ENCODE measurements at regions not wholly inside any gene's neighbourhood (a gene's known extent, or its start where the extent isn't known, plus 50 kb on each side); places are given as distances from the start of the nearest gene placed in this dataset.
A peak's percentile ranks its signal among the peaks of the same experiment; 100 is the strongest.

GRCh38 chr12:24561882-24562770 is 386.8 kb downstream of the BCAT1 start (continued):
- TF ChIP-seq ZNF574 (CRISPR knock-in tag; IDR thresholded peaks at IDR 0.05), result no peak
- no peak for TF ChIP-seq YEATS4 (CRISPR knock-in tag; IDR thresholded peaks at IDR 0.05; ENCODE audit: borderline replicate concordance)
- TF ChIP-seq ZNF646 (CRISPR knock-in tag; IDR thresholded peaks at IDR 0.05), result peak; percentile 82
- no peak for TF ChIP-seq SIN3A (IDR thresholded peaks at IDR 0.05; ENCODE audit: borderline replicate concordance, low read depth, low read length)
- 0 out of 2 replicates have a peak, but pooled peaks have one; percentile 31 for TF ChIP-seq RNF2 (conservative IDR thresholded peaks at IDR 0.05; ENCODE audit: low read depth)
- no peak for TF ChIP-seq MXI1 (IDR thresholded peaks at IDR 0.05; ENCODE audit: borderline replicate concordance, low read depth, low read length)
- no peak for TF ChIP-seq MED8 (CRISPR knock-in tag; IDR thresholded peaks at IDR 0.05; ENCODE audit: insufficient replicate concordance)
- 0 out of 2 replicates have a peak, but pooled peaks have one; percentile 11 for TF ChIP-seq ZNF7 (CRISPR knock-in tag; IDR thresholded peaks at IDR 0.05)
- TF ChIP-seq ASH2L (IDR thresholded peaks at IDR 0.05; ENCODE audit: insufficient read length, low read depth, low read length), result no peak
- TF ChIP-seq POGZ (CRISPR knock-in tag; IDR thresholded peaks at IDR 0.05), result no peak
- no peak for TF ChIP-seq NFKB2 (CRISPR knock-in tag; IDR thresholded peaks at IDR 0.05; ENCODE audit: borderline replicate concordance)
- no peak for TF ChIP-seq ZNF317 (CRISPR knock-in tag; IDR thresholded peaks at IDR 0.05)
- TF ChIP-seq ZBTB21 (CRISPR knock-in tag; IDR thresholded peaks at IDR 0.05), result no peak
- TF ChIP-seq KDM5B (CRISPR knock-in tag; IDR thresholded peaks at IDR 0.05; ENCODE audit: borderline replicate concordance), result no peak

Data from HepG2 (cell line).